ENCODE measurements at regions not wholly inside any gene's neighbourhood (a gene's known extent, or its start where the extent isn't known, plus 50 kb on each side); places are given as distances from the start of the nearest gene placed in this dataset.

DNA sequence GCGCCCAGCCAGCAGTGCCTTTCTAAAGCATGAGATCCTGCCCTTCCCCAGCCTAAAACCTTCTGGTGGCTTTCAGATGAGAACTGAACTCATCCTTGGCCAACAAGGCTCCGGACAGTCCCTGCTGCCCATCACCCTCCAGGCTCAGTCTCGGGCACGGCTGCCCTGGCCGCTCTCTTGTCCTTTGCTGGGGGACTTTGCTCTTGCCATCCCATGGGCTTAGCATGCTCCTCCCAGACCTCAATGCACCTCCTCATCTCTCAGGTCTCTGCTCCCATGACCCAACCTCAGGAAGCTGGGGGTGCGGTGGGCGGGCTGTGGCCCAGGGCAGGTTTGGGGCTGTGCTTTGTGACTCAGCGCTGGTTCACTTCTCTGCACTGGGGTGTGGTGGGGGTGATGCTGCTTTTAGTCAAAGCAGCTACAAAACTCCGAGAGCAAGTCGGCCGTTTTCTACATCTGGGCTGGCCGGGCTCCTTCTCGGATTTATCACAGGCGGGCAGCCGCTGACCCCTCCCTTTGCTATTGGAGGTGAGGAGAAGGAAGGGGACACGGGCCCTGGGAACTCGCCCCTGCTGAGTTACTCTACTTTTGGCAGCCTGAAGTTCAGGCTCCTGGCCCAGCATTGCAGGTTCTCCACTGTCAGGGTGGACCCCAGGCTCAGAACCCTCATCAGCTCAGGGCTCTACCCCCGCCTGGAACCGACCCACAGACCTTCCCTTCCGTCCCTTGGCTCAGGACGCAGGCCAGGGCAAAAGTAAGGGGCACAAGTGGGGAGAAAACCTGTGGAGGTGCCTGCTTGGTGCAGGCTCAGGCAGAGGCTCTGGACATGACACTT lies 90.6 kb upstream of the TAF1B start:
- DNase-seq: no peak
- no peak for TF ChIP-seq GATA1 (IDR thresholded peaks at IDR 0.05; ENCODE audit: low read depth, low read length)

DNA sequence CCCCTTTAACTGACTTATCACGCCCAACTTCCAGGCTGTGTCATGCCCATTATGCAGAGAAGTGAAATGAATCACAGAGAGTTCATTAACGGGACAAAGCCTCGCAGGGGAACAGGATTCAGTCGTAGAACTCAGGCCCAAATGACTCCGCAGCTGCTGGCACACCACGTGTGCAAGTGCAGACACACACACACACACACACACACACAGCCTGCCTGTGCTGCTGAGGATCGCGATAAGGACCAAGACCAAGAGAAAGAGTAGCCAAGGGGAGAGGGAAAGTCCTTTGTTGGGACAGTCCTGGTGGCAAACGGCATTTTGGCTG lies 90.0 kb upstream of the TAF1B start:
- TF ChIP-seq GATA1 (IDR thresholded peaks at IDR 0.05; ENCODE audit: low read depth, low read length) (no peak), POLR2A (IDR thresholded peaks at IDR 0.05; ENCODE audit: low read length) (no peak)
- DNase-seq: peak; percentile 42 to 64

DNA sequence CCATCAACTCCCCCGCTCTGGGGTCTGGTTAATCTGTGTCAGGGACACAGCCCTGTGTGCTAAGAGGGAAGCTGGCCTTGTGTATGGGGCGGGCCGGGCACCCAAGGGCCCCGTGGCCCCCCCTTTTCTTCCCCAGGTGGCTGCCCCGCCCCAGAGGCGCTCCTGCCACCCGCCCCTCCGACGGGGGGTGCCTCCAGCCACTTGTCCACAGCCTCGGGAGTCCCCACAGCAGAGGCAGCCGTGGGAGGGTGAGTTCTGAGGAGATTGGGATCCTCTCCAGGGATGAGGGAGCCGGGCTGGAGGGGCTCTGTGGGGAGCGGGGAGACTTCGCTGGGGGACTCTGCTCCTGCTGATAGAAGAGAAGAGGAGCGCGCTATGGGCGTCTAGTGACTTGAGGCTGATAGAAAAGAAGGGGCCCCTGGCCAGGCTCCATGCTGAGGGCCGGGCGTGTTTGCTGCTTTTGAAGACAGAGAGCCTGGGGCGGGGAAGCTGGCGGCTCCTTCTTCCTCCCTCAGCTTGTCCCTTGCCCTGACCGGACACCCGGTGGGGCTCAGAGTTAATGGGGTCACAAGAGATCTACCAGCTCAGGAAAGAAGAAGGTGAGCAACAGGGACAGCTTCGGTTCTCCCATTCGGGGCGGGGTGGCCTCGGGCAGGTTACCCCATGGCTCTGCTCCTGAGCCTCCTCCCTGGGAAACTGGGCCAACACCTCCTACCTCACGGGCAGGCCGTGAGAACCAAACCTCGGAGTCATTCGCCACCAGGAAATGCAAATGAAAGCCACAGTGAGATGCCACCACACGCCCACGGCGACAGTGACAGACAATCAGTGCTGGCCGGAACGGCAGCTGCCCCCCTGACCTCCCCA lies 89.4 kb upstream of the TAF1B start:
- no peak for TF ChIP-seq POLR2A (IDR thresholded peaks at IDR 0.05; ENCODE audit: low read length)
- no peak for TF ChIP-seq GATA1 (IDR thresholded peaks at IDR 0.05; ENCODE audit: low read depth, low read length)
- DNase-seq: no peak

DNA sequence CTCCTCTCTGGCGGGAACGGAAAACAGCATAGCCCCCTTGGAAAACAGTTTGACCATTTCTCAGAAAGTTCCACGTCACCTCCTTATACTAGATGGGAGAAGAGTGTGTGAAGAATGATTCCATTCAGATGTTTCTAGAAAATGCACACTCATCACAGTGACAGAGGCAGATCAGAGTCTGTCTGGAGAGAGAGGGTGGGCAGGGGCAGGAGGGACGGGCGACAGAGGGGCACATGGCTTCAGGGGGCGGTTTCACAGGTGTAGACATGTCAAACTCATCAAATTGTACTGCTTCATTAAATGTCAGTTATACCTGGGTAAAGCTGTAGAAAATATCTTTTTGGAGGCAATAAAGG lies 88.8 kb upstream of the TAF1B start:
- no peak for DNase-seq
- no peak for TF ChIP-seq POLR2A (IDR thresholded peaks at IDR 0.05; ENCODE audit: low read length)
- no peak for TF ChIP-seq GATA1 (IDR thresholded peaks at IDR 0.05; ENCODE audit: low read depth, low read length)

DNA sequence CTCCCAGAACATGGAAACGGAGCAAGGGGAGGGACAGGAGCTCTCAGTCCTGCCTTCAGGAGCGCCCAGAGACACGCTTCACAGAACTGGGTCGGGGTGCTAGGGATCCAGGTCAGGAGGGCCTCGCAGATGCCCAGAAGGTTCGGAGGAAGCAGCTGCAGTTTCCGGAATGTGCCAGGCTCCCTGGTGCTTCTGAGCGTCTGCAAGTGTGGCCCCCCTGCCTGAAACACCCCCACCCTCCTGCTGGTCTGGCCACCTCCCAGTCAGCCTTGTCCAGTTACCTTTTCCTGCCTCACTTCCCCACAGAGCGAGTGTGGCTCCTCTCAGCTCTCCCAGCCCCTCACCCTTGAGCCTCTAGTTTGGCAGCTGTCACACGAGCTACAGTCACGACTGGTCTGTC lies 88.3 kb upstream of the TAF1B start:
- TF ChIP-seq GATA1 (IDR thresholded peaks at IDR 0.05; ENCODE audit: low read depth, low read length) (no peak), POLR2A (IDR thresholded peaks at IDR 0.05; ENCODE audit: low read length) (no peak)

DNA sequence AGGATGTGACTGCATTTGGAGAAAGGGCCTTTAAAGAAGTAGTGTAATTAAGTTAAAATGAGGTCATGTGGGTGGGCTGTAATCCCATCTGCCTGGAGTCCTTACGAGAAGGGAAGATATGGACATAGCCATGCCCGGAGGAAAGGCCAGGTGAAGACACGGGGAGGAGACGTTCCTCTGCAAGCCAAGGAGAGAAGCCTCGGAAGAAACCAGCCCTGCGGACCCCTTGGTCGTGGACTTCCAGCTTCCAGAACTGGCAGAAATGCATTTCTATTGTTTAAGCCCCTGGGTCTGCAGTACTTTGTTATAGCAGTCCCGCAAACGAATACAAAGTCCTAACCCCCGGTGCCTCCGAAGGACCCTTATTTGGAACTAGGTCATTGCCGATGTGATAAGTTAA lies 87.6 kb upstream of the TAF1B start:
- TF ChIP-seq GATA1 (IDR thresholded peaks at IDR 0.05; ENCODE audit: low read depth, low read length): no peak
- DNase-seq: no peak

More for the DNA sequence above, 88.3 kb upstream of the TAF1B start:
- no peak for DNase-seq

DNA sequence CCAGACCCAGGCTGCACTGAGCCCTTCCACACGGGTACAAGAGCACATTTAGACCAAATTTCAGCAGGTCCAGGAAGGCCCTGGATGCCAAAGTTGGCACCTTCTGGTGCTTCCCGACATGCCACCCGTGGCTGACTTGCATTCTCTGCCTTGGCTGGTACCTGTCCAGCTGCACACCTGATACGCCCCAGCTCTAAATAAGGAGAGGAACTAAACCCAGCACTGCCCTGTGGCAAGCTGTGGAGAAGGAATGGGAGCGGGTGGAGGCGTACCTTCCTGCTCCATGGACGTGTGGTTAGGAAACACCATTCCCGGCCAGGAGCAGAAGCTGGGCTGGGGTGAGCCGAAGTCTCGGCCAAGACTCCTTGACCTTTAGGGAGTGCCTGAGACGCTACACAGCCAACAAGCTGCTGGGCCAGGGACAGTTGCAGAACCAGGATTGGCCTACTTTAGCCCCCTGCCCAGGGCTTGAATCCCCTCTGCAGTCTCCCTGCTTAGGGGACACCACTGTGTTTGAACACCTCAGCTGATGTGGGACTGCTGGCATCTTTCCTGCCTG lies 86.5 kb upstream of the TAF1B start:
- TF ChIP-seq GATA1 (IDR thresholded peaks at IDR 0.05; ENCODE audit: low read depth, low read length) (no peak), POLR2A (IDR thresholded peaks at IDR 0.05; ENCODE audit: low read length) (no peak)
- no peak for DNase-seq

DNA sequence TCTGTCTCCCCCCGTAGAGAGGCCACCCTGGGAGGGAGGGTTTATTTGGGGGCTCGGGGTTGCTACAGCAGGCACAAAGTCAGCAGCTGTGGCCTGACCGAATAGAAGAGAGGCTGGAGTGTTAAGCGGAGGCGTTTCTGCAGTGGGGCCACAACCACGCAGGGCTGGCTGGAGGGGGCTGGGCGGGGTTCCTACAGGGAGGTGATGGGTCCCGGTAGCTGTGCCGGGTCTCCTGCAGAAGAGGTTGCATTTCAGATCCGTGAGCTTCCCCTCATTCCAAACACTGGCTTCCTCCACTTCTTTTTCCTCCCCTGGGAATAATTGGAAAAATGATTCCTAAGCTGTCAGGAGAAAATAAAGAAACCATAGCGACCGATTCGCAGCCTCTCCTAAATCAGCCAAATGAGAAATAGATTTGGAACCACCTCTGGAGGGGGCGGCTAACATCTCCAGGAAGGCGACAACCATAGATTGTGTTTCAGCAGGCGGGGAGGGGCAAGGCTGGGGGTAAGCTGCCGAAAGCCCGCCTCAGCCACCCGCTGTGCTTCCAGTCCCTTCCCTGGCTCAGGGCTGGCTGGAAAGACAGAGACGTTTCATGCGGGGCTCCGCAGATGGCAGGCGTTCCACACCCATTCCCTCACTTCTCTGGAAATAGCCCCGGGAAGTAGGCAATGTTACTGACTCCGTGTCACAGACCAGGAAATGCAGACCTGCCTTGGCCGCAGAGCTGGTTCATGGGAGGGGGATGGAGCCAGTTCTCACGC lies 85.6 kb upstream of the TAF1B start:
- DNase-seq: no peak
- TF ChIP-seq POLR2A (IDR thresholded peaks at IDR 0.05; ENCODE audit: low read length): no peak
- TF ChIP-seq GATA1 (IDR thresholded peaks at IDR 0.05; ENCODE audit: low read depth, low read length): no peak

DNA sequence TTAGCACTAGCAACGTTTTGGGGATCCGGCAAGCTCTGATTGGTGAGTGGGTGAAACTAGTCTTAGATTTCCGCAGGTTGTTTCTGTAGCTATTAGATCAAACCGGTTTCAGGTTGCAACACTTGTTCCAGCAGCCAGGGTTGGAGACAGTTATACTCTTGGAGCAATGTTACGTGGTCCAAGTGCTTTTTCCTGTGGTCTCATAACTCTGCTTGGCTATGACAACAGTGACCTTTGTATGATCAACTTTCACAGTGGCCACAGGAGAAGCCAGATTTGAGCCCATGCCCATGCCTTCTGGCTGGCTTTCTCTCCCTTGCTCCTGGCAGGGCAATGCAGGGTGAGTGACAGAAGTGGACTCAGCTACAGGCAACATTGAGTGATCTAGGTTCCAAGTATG lies 84.5 kb upstream of the TAF1B start:
- TF ChIP-seq POLR2A (IDR thresholded peaks at IDR 0.05; ENCODE audit: low read length) (no peak), GATA1 (IDR thresholded peaks at IDR 0.05; ENCODE audit: low read depth, low read length) (no peak)
- no peak for DNase-seq

DNA sequence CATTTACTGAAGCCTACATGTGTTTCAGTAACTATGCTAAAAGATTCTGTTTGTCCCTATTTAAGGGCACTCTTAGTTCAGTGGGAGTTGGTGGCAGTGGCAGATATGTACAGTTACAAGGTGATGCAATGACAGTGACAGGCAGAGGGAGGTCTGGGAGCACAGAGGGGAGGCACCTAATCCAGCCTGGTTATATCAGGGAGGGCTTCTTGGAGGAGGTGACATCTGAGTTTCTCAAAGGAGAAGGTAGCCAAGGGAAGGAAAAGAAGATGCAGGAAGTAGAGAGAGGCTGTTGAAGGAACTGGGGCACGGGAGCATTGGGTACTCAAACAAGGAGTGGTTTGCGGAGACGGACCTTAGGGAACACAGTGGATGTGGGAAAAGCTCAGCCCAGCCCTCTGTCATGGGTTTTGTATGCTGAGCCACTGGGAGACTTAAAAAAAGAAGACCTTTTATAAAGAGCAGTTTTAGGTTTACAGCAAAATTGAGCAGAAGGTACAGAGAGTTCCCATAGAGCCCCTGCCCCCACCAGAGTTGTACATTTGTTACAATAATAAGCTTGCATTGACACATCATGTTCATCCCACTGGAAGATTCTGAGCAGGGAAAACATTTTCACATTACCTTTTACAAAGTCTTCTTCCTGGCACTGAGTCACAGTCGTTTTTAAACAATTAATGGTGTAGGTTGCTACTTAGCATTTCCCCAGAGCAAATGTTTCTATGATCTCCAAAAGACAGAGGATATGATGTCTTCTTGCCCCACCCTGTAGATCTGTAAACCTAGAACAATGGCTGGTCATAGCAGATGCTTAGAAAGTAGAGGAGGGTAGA lies 83.0 kb upstream of the TAF1B start:
- no peak for TF ChIP-seq POLR2A (IDR thresholded peaks at IDR 0.05; ENCODE audit: low read length)
- TF ChIP-seq GATA1 (IDR thresholded peaks at IDR 0.05; ENCODE audit: low read depth, low read length): no peak
- DNase-seq: peak; percentile 49 to 65

DNA sequence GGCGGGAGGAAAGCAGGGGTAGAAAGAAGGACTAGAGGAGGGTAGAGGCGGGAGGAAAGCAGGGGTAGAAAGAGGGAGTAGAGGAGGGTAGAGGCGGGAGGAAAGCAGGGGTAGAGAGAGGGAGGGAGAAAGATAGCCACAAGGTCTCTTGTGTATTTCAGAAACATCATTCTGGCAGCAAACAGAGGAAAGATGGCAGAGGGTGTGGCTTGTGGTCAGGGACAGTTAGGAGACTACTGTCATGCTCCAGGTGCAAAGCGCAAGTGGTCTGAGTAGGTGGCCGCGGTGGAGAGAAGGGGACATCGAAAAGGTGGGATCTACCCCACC lies 82.4 kb upstream of the TAF1B start:
- TF ChIP-seq POLR2A (IDR thresholded peaks at IDR 0.05; ENCODE audit: low read length): no peak
- no peak for TF ChIP-seq GATA1 (IDR thresholded peaks at IDR 0.05; ENCODE audit: low read depth, low read length)
- DNase-seq: peak in 1 of 2 experiments; percentile 21

DNA sequence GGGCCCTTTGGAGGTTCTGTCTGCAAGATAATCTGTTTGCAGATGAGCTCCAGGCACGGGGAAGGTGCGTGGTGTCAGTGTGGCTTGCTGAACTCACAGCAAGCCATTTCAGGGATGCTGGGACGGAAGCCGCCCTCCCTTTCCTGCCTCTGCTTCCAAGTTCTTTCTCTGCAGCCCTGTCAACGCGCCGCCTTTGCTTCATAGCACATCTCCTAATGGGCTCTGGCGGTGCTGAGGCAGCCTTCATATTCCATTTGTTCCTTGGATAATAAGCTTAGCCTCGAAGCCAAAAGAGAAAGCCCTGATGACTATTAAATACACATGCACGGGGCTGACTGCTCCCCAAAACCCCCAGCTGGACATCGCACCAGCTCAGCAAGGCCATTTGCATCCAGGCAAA lies 81.7 kb upstream of the TAF1B start:
- no peak for DNase-seq

DNA sequence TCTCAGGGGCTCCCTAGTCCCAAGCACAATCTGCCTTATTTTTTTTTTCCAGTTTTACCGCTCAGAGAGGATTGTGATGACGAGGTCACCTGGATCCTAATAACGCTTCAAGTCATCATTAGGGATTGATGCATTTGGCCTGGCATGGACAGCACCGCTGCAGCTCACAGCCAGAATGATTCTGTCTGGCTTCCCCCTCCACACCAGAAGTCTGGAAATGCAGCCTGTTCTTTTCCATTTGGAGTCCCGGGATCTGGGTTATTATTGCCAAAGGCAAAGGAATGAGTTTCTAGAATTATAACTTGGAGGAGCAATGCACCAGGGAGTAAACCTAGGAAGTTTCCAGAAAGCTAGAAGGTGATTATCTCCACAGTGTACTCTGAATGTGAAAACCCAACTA lies 81.1 kb upstream of the TAF1B start:
- DNase-seq: no peak

More for the DNA sequence above, 81.7 kb upstream of the TAF1B start:
- TF ChIP-seq POLR2A (IDR thresholded peaks at IDR 0.05; ENCODE audit: low read length): no peak

More for the DNA sequence above, 81.1 kb upstream of the TAF1B start:
- TF ChIP-seq POLR2A (IDR thresholded peaks at IDR 0.05; ENCODE audit: low read length): no peak
- TF ChIP-seq GATA1 (IDR thresholded peaks at IDR 0.05; ENCODE audit: low read depth, low read length): no peak

All from erythroblast (primary cell).